CD14-positive monocyte (primary cell): ENCODE measurements at regions not wholly inside any gene's neighbourhood (a gene's known extent, or its start where the extent isn't known, plus 50 kb on each side); places are given as distances from the start of the nearest gene placed in this dataset.

Source experiments
- DNase-seq, 3 donors: peaks; one replicate each; pipeline ENCODE4 v3.0.0-alpha.2; 2011 to 2022
- H2AFZ ChIP-seq: 2 replicates; pipeline ENCODE4 v1.6.0; 2012; ENCODE audit warnings: mild to moderate bottlenecking, low read depth, low read length, inconsistent platforms; ENCODE audit not compliant: insufficient read depth, poor library complexity, severe bottlenecking
- H3K27ac ChIP-seq, 2 donors: 1 replicate in 1 of 2; 2 replicates in 1 of 2; pipeline ENCODE4 v1.5.1; 2012 to 2013; ENCODE audit warnings: low read length in 2 of 2, control low read depth in 1 of 2, inconsistent platforms in 1 of 2, low read depth in 1 of 2, mild to moderate bottlenecking in 1 of 2
- H3K27me3 ChIP-seq, 2 donors: one replicate each; pipeline versions ENCODE4 v1.6.0 to v1.6.1; 2011 to 2013; ENCODE audit warnings: low read length in 2 of 2; ENCODE audit not compliant: control insufficient read depth in 2 of 2, insufficient read depth in 2 of 2
- H3K36me3 ChIP-seq, 2 donors: replicated peaks in 1 of 2; 1 replicate in 1 of 2; 2 replicates in 1 of 2; pipeline versions ENCODE4 v1.5.1 to v1.6.1; 2012 to 2013; ENCODE audit warnings: low read length in 2 of 2, control low read depth in 1 of 2, inconsistent platforms in 1 of 2, mild to moderate bottlenecking in 1 of 2; ENCODE audit not compliant: insufficient read depth in 2 of 2, control insufficient read depth in 1 of 2
- H3K4me1 ChIP-seq, 2 donors: 1 replicate in 1 of 2; 2 replicates in 1 of 2; pipeline versions ENCODE4 v1.5.1 to v1.6.1; 2012 to 2013; ENCODE audit warnings: low read length in 2 of 2, control low read depth in 1 of 2, inconsistent platforms in 1 of 2, mild to moderate bottlenecking in 1 of 2, moderate library complexity in 1 of 2; ENCODE audit not compliant: insufficient read depth in 2 of 2, control insufficient read depth in 1 of 2
- H3K4me2 ChIP-seq: replicated peaks from 2 replicates; pipeline ENCODE3; 2012; ENCODE audit warnings: low read length, moderate library complexity, mild to moderate bottlenecking; ENCODE audit not compliant: poor library complexity, severe bottlenecking; ENCODE audit errors: extremely low read depth
- H3K4me3 ChIP-seq, 3 experiments: fragments of 200-600 bp in 1 of 3; sonication (generic) in 1 of 3; replicated peaks in 1 of 3; 1 replicate in 2 of 3; 2 replicates in 1 of 3; pipeline ENCODE4 v1.5.1; 2011 to 2013; ENCODE audit warnings: low read length in 3 of 3, mild to moderate bottlenecking in 3 of 3, control low read depth in 2 of 3, low read depth in 2 of 3, inconsistent platforms in 1 of 3, moderate library complexity in 1 of 3
- H3K79me2 ChIP-seq: 2 replicates; pipeline ENCODE4 v1.6.0; 2012; ENCODE audit warnings: mild to moderate bottlenecking, control low read depth, inconsistent platforms, low read length, moderate library complexity; ENCODE audit not compliant: insufficient read depth
- H3K9ac ChIP-seq: 2 replicates; pipeline ENCODE4 v1.6.0; 2017; ENCODE audit warnings: low read length, mild to moderate bottlenecking; ENCODE audit not compliant: insufficient read depth, poor library complexity, severe bottlenecking
- H3K9me3 ChIP-seq, 2 donors: replicated peaks in 1 of 2; 1 replicate in 1 of 2; 2 replicates in 1 of 2; pipeline versions ENCODE4 v1.5.1 to v1.6.1; 2012 to 2013; ENCODE audit warnings: low read length in 2 of 2, control low read depth in 1 of 2; ENCODE audit not compliant: control insufficient read depth in 1 of 2, insufficient read depth in 1 of 2
- H4K20me1 ChIP-seq: 2 replicates; pipeline ENCODE4 v1.6.0; 2012; ENCODE audit warnings: mild to moderate bottlenecking, low read length, control low read depth, moderate library complexity; ENCODE audit not compliant: insufficient read depth
- H3K27ac Mint-ChIP-seq, 7 donors: one replicate each; pipeline ENCODE4 v1.8.0; 2020; ENCODE audit warnings: mild to moderate bottlenecking in 7 of 7, mixed read lengths in 7 of 7, moderate library complexity in 6 of 7, inconsistent platforms in 2 of 7
- H3K27me3 Mint-ChIP-seq, 3 donors: one replicate each; pipeline ENCODE4 v1.8.0; 2021 to 2022; ENCODE audit warnings: low read depth in 3 of 3, mild to moderate bottlenecking in 3 of 3, mixed read lengths in 3 of 3, moderate library complexity in 3 of 3, inconsistent platforms in 1 of 3
- H3K36me3 Mint-ChIP-seq, 2 donors: one replicate each; pipeline ENCODE4 v1.8.0; 2020; ENCODE audit warnings: mixed read lengths in 2 of 2, inconsistent platforms in 1 of 2, mild to moderate bottlenecking in 1 of 2
- H3K4me1 Mint-ChIP-seq: one replicate; pipeline ENCODE4 v1.8.0; 2020; ENCODE audit warnings: mild to moderate bottlenecking, mixed read lengths
- H3K4me3 Mint-ChIP-seq, 2 donors: one replicate each; pipeline ENCODE4 v1.8.0; 2020; ENCODE audit warnings: mild to moderate bottlenecking in 2 of 2, mixed read lengths in 2 of 2, moderate library complexity in 1 of 2
- H3K9me3 Mint-ChIP-seq, 7 donors: one replicate each; pipeline ENCODE4 v1.8.0; 2020 to 2022; ENCODE audit warnings: mixed read lengths in 7 of 7, mild to moderate bottlenecking in 6 of 7, moderate library complexity in 6 of 7, inconsistent platforms in 2 of 7
- WGBS: methylation state at CpG from one replicate; pipeline ENCODE4 v1.1.5; 2013; ENCODE audit warnings: missing lambda C conversion rate; ENCODE audit not compliant: insufficient coverage; 5-methylcytosine and 5-hydroxymethylcytosine counted together
- intact Hi-C, 2 donors: fragments of 100-400 bp; cut with micrococcal nuclease; formaldehyde crosslinking; loops; one replicate each; pipeline versions ENCODE4 v1.15.0 to v1.15.1; 2023
- TF ChIP-seq, protein P1 (sequence below): fragments of 200-600 bp; IDR thresholded peaks from one replicate; pipeline ENCODE4 v1.8.0; 2022; ENCODE audit warnings: antibody characterized with exemption, mild to moderate bottlenecking

- TF ChIP-seq, protein P1, sequence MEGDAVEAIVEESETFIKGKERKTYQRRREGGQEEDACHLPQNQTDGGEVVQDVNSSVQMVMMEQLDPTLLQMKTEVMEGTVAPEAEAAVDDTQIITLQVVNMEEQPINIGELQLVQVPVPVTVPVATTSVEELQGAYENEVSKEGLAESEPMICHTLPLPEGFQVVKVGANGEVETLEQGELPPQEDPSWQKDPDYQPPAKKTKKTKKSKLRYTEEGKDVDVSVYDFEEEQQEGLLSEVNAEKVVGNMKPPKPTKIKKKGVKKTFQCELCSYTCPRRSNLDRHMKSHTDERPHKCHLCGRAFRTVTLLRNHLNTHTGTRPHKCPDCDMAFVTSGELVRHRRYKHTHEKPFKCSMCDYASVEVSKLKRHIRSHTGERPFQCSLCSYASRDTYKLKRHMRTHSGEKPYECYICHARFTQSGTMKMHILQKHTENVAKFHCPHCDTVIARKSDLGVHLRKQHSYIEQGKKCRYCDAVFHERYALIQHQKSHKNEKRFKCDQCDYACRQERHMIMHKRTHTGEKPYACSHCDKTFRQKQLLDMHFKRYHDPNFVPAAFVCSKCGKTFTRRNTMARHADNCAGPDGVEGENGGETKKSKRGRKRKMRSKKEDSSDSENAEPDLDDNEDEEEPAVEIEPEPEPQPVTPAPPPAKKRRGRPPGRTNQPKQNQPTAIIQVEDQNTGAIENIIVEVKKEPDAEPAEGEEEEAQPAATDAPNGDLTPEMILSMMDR = no peak
- no peak overlapping the region for H3K4me2 ChIP-seq
- Mint-ChIP-seq H3K27ac (no peak overlapping the region), H3K4me3 (no peak overlapping the region), H3K27me3 (no peaks in the 10 kb centered on the region), H3K36me3 (no peaks in the 10 kb centered on the region), H3K9me3 (peaks cover 0 to 9% (median 6%) of the 10 kb centered on the region in 7 donors), H3K4me1 (no peaks in the 10 kb centered on the region)
- no peak overlapping the region for H3K9ac ChIP-seq
- no peak for DNase-seq
- intact Hi-C loops = no loop called here
- H3K79me2 ChIP-seq = no peaks in the 10 kb centered on the region
- no peak overlapping the region for H3K4me3 ChIP-seq
- no peaks in the 10 kb centered on the region for H3K27me3 ChIP-seq
- H3K36me3 ChIP-seq = no peaks in the 10 kb centered on the region
- H4K20me1 ChIP-seq = no peaks in the 10 kb centered on the region
- no peaks in the 10 kb centered on the region for H3K4me1 ChIP-seq
- H3K9me3 ChIP-seq = no peaks in the 10 kb centered on the region
- H3K27ac ChIP-seq = no peak overlapping the region
- H2AFZ ChIP-seq = no peak overlapping the region
Measured at GRCh38 chr4:170398218-170398617, 308.5 kb upstream of the AADAT start.

DNA sequence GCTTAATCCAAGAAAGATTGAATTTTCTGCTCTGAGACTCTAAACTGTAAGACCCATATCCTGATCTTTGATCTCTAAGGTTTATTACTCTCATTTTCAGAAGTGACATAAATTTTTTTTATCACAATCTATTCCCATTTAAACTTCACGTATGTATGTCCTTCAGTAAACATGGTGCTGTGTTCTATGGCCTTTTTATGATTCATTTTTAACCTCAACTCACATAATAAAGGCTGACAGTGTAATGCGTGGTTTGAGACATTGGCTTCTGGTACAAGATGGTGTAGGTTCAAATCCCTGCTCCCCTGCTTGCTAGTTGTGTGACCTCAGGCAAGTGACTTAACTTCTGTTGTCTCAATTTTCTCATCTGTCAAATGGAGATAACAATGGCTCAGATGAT, 306.0 kb upstream of the AADAT start:
- H3K4me2 ChIP-seq = no peak overlapping the region
- H3K4me1 ChIP-seq = no peaks in the 10 kb centered on the region
- Mint-ChIP-seq H3K4me1 (no peaks in the 10 kb centered on the region), H3K36me3 (no peaks in the 10 kb centered on the region), H3K27ac (no peak overlapping the region), H3K4me3 (no peak overlapping the region), H3K9me3 (peaks cover 0 to 3% (median under 1%) of the 10 kb centered on the region in 7 donors), H3K27me3 (no peaks in the 10 kb centered on the region)
- H3K27ac ChIP-seq = no peak overlapping the region
- H3K4me3 ChIP-seq = no peak overlapping the region
- WGBS = no CpG with 5 or more reads among the region's 2 CpGs
- TF ChIP-seq, protein P1 = no peak
- H3K79me2 ChIP-seq = no peaks in the 10 kb centered on the region
- no peak for DNase-seq
- H3K9ac ChIP-seq = no peak overlapping the region
- no peaks in the 10 kb centered on the region for H4K20me1 ChIP-seq
- H2AFZ ChIP-seq = no peak overlapping the region
- intact Hi-C loops = no loop called here
- no peaks in the 10 kb centered on the region for H3K36me3 ChIP-seq
- H3K9me3 ChIP-seq = no peaks in the 10 kb centered on the region
- H3K27me3 ChIP-seq = no peaks in the 10 kb centered on the region
